Mesenchymal stem cell (in vitro differentiated cells and primary cell): ENCODE measurements at regions not wholly inside any gene's neighbourhood (a gene's known extent, or its start where the extent isn't known, plus 50 kb on each side); places are given as distances from the start of the nearest gene placed in this dataset.

ENCODE experiments used
- DNase-seq: peaks from one replicate; pipeline ENCODE4 v3.0.0-alpha.2; 2013
- H2AFZ ChIP-seq: one replicate; pipeline ENCODE4 v1.6.1; 2013; ENCODE audit warnings: low read depth, mild to moderate bottlenecking, control low read depth, inconsistent platforms, low read length, moderate library complexity
- H2AK5ac ChIP-seq: 2 replicates; pipeline ENCODE4 v1.6.1; 2013; ENCODE audit warnings: low read length, moderate library complexity, mild to moderate bottlenecking, inconsistent platforms; ENCODE audit not compliant: severe bottlenecking
- H2BK120ac ChIP-seq: one replicate; pipeline ENCODE4 v1.6.1; 2013; ENCODE audit warnings: low read depth, mild to moderate bottlenecking, inconsistent platforms, low read length, moderate library complexity
- H2BK12ac ChIP-seq, 2 experiments: one replicate each; pipeline ENCODE4 v1.6.1; 2013; ENCODE audit warnings: inconsistent platforms in 2 of 2, low read length in 2 of 2, mild to moderate bottlenecking in 2 of 2, moderate library complexity in 2 of 2, control low read depth in 1 of 2
- H2BK15ac ChIP-seq: one replicate; pipeline ENCODE4 v1.6.1; 2013; ENCODE audit warnings: mild to moderate bottlenecking, low read depth, inconsistent platforms; ENCODE audit not compliant: poor library complexity, severe bottlenecking
- H2BK5ac ChIP-seq: 2 replicates; pipeline ENCODE4 v1.6.1; 2013; ENCODE audit warnings: low read depth, mild to moderate bottlenecking, low read length, control low read depth, inconsistent platforms; ENCODE audit not compliant: poor library complexity, severe bottlenecking
- H3K14ac ChIP-seq, 2 experiments: one replicate each; pipeline ENCODE4 v1.6.1; 2013; ENCODE audit warnings: inconsistent platforms in 2 of 2, low read length in 2 of 2, control low read depth in 1 of 2, mild to moderate bottlenecking in 1 of 2, moderate library complexity in 1 of 2
- H3K18ac ChIP-seq, 2 experiments: one replicate each; pipeline ENCODE4 v1.6.1; 2013; ENCODE audit warnings: inconsistent platforms in 2 of 2, low read length in 2 of 2, control low read depth in 1 of 2, low read depth in 1 of 2, mild to moderate bottlenecking in 1 of 2
- H3K23ac ChIP-seq, 2 experiments: one replicate each; pipeline ENCODE4 v1.6.1; 2013; ENCODE audit warnings: inconsistent platforms in 2 of 2, low read length in 2 of 2, mild to moderate bottlenecking in 2 of 2, moderate library complexity in 2 of 2, control low read depth in 1 of 2
- H3K27ac ChIP-seq: 2 replicates; pipeline ENCODE4 v1.5.1; 2013; ENCODE audit warnings: mild to moderate bottlenecking, moderate library complexity, low read length, control low read depth, inconsistent platforms; ENCODE audit not compliant: poor library complexity, severe bottlenecking
- H3K27me3 ChIP-seq, 2 experiments: 2 replicates each; pipeline versions ENCODE4 v1.6.1 to v1.7.0; 2013; ENCODE audit warnings: low read length in 2 of 2, mild to moderate bottlenecking in 2 of 2, moderate library complexity in 2 of 2, control low read depth in 1 of 2, inconsistent platforms in 1 of 2; ENCODE audit not compliant: control insufficient read depth in 1 of 2, insufficient read depth in 1 of 2
- H3K36me3 ChIP-seq, 2 experiments: 2 replicates each; pipeline versions ENCODE4 v1.6.1 to v1.7.0; 2013; ENCODE audit warnings: low read length in 2 of 2, control low read depth in 1 of 2, inconsistent platforms in 1 of 2, low read depth in 1 of 2, mild to moderate bottlenecking in 1 of 2; ENCODE audit not compliant: insufficient read depth in 2 of 2, control insufficient read depth in 1 of 2
- H3K4ac ChIP-seq, 2 experiments: one replicate each; pipeline ENCODE4 v1.6.1; 2013; ENCODE audit warnings: inconsistent platforms in 2 of 2, low read length in 2 of 2, mild to moderate bottlenecking in 2 of 2, moderate library complexity in 2 of 2, control low read depth in 1 of 2, low read depth in 1 of 2
- H3K4me1 ChIP-seq: 2 replicates; pipeline ENCODE4 v1.6.1; 2013; ENCODE audit warnings: low read depth, low read length, control low read depth; ENCODE audit not compliant: control insufficient read depth, insufficient read depth
- H3K4me2 ChIP-seq: 2 replicates; pipeline ENCODE4 v1.6.1; 2013; ENCODE audit warnings: low read length, mild to moderate bottlenecking, inconsistent platforms; ENCODE audit not compliant: poor library complexity, severe bottlenecking
- H3K4me3 ChIP-seq, 2 experiments: 2 replicates each; pipeline versions ENCODE4 v1.5.1 to v1.7.0; 2013; ENCODE audit warnings: low read length in 2 of 2, mild to moderate bottlenecking in 2 of 2, control low read depth in 1 of 2, low read depth in 1 of 2; ENCODE audit not compliant: insufficient read depth in 1 of 2
- H3K79me1 ChIP-seq: replicated peaks from 2 replicates; pipeline ENCODE4 v1.6.1; 2013; ENCODE audit warnings: mild to moderate bottlenecking, control low read depth, low read length, inconsistent platforms; ENCODE audit not compliant: poor library complexity, severe bottlenecking
- H3K9ac ChIP-seq: 2 replicates; pipeline ENCODE4 v1.7.0; 2013; ENCODE audit warnings: mild to moderate bottlenecking, low read length, moderate library complexity
- H3K9me3 ChIP-seq: 2 replicates; pipeline ENCODE4 v1.7.0; 2013; ENCODE audit warnings: mild to moderate bottlenecking, low read length; ENCODE audit not compliant: control insufficient read depth
- H4K8ac ChIP-seq: one replicate; pipeline ENCODE4 v1.6.1; 2013; ENCODE audit warnings: inconsistent platforms, mild to moderate bottlenecking, low read length, moderate library complexity
- H4K91ac ChIP-seq: one replicate; pipeline ENCODE4 v1.6.1; 2013; ENCODE audit warnings: mild to moderate bottlenecking, low read length, inconsistent platforms
- WGBS: methylation state at CpG from one replicate; pipeline ENCODE4 v1.1.7; 2013; ENCODE audit warnings: mixed read lengths; 5-methylcytosine and 5-hydroxymethylcytosine counted together

- no peak overlapping the region for H4K91ac ChIP-seq
- DNase-seq: no peak
- H3K27me3 ChIP-seq: no peaks in the 10 kb centered on the region
- H3K36me3 ChIP-seq: no peaks in the 10 kb centered on the region
- peaks cover 3% of the 10 kb centered on the region for H3K9me3 ChIP-seq
- H3K27ac ChIP-seq: no peak overlapping the region
- no peak overlapping the region for H3K4ac ChIP-seq
- H3K79me1 ChIP-seq: no peaks in the 10 kb centered on the region
- no peak overlapping the region for H3K9ac ChIP-seq
- H2BK15ac ChIP-seq: no peak overlapping the region
- H2AK5ac ChIP-seq: no peak overlapping the region
- H3K23ac ChIP-seq: no peak overlapping the region
- no peak overlapping the region for H2BK5ac ChIP-seq
- H2BK12ac ChIP-seq: no peak overlapping the region
- no peak overlapping the region for H3K14ac ChIP-seq
- H4K8ac ChIP-seq: no peak overlapping the region
- no peak overlapping the region for H2BK120ac ChIP-seq
- 52% methylated on average over 1 of the region's 1 CpG for WGBS
- H3K4me3 ChIP-seq: no peak overlapping the region
- H3K18ac ChIP-seq: no peak overlapping the region
- no peak overlapping the region for H3K4me2 ChIP-seq
- no peaks in the 10 kb centered on the region for H3K4me1 ChIP-seq
- no peak overlapping the region for H2AFZ ChIP-seq
Observed at GRCh38 chr13:100734194-100734720, 59.7 kb upstream of the TMTC4 start.

- no peak overlapping the region for H4K8ac ChIP-seq
- no peak overlapping the region for H2BK12ac ChIP-seq
- DNase-seq: no peak
- H2BK15ac ChIP-seq: no peak overlapping the region
- H3K4me1 ChIP-seq: no peaks in the 10 kb centered on the region
- H3K4me3 ChIP-seq: no peak overlapping the region
- no peak overlapping the region for H4K91ac ChIP-seq
- H3K79me1 ChIP-seq: no peaks in the 10 kb centered on the region
- WGBS: 100% methylated on average over 1 of the region's 3 CpGs
- H3K14ac ChIP-seq: no peak overlapping the region
- H2AFZ ChIP-seq: no peak overlapping the region
- H3K27me3 ChIP-seq: no peaks in the 10 kb centered on the region
- H2BK5ac ChIP-seq: no peak overlapping the region
- H3K18ac ChIP-seq: no peak overlapping the region
- no peak overlapping the region for H3K4ac ChIP-seq
- no peak overlapping the region for H3K27ac ChIP-seq
- peaks cover 6% of the 10 kb centered on the region for H3K9me3 ChIP-seq
- H3K4me2 ChIP-seq: no peak overlapping the region
- H3K36me3 ChIP-seq: no peaks in the 10 kb centered on the region
- no peak overlapping the region for H2BK120ac ChIP-seq
- no peak overlapping the region for H2AK5ac ChIP-seq
- no peak overlapping the region for H3K9ac ChIP-seq
- no peak overlapping the region for H3K23ac ChIP-seq
Observed at GRCh38 chr13:100733261-100733660, 58.7 kb upstream of the TMTC4 start.

- Histone ChIP-seq H2AK5ac (no peak overlapping the region), H3K4ac (no peak overlapping the region), H3K18ac (no peak overlapping the region), H2AFZ (no peak overlapping the region), H3K4me1 (no peaks in the 10 kb centered on the region), H3K4me2 (no peak overlapping the region), H2BK120ac (no peak overlapping the region), H3K4me3 (no peak overlapping the region), H3K27me3 (no peaks in the 10 kb centered on the region), H3K23ac (no peak overlapping the region), H2BK15ac (no peak overlapping the region), H3K9ac (no peak overlapping the region), H3K36me3 (no peaks in the 10 kb centered on the region), H3K9me3 (peaks cover 7% of the 10 kb centered on the region), H2BK5ac (no peak overlapping the region), H3K79me1 (no peaks in the 10 kb centered on the region), H3K14ac (no peak overlapping the region), H4K8ac (no peak overlapping the region), H2BK12ac (no peak overlapping the region), H3K27ac (no peak overlapping the region), H4K91ac (no peak overlapping the region)
- WGBS: 82% methylated on average over 5 of the region's 5 CpGs
- no peak for DNase-seq
Observed at GRCh38 chr13:100728201-100728600, 53.6 kb upstream of the TMTC4 start.

- Histone ChIP-seq H3K4me2 (no peak overlapping the region), H3K9me3 (peaks cover 7% of the 10 kb centered on the region), H3K27me3 (no peaks in the 10 kb centered on the region), H3K4me3 (no peak overlapping the region), H2BK15ac (no peak overlapping the region), H3K14ac (no peak overlapping the region), H3K4me1 (no peaks in the 10 kb centered on the region), H3K36me3 (no peaks in the 10 kb centered on the region), H4K91ac (no peak overlapping the region), H2AK5ac (no peak overlapping the region), H3K18ac (no peak overlapping the region), H3K4ac (no peak overlapping the region), H2BK12ac (no peak overlapping the region), H3K23ac (no peak overlapping the region), H3K27ac (no peak overlapping the region), H4K8ac (no peak overlapping the region), H2BK5ac (no peak overlapping the region), H2AFZ (no peak overlapping the region), H3K79me1 (no peaks in the 10 kb centered on the region), H3K9ac (no peak overlapping the region), H2BK120ac (no peak overlapping the region)
- WGBS: 87% methylated on average over 6 of the region's 6 CpGs
- no peak for DNase-seq
Observed at GRCh38 chr13:100725472-100725871, 50.9 kb upstream of the TMTC4 start.
